ENCODE measurements at regions not wholly inside any gene's neighbourhood (a gene's known extent, or its start where the extent isn't known, plus 50 kb on each side); places are given as distances from the start of the nearest gene placed in this dataset.

GRCh38 chr16:66161942-66162341 is 204.5 kb upstream of the CDH5 start:
- no peak for TF ChIP-seq CTCF (IDR thresholded peaks at IDR 0.05; ENCODE audit: extremely low read depth, missing control alignments)
- no peak for DNase-seq (ENCODE audit: low spot score)

- DNase-seq (ENCODE audit: low spot score): no peak
- no peak for TF ChIP-seq CTCF (IDR thresholded peaks at IDR 0.05; ENCODE audit: extremely low read depth, missing control alignments)
Observed at GRCh38 chr16:66161269-66161668, 205.2 kb upstream of the CDH5 start.

- DNase-seq (ENCODE audit: low spot score): no peak
- no peak for TF ChIP-seq CTCF (IDR thresholded peaks at IDR 0.05; ENCODE audit: extremely low read depth, missing control alignments)
Observed at GRCh38 chr16:66159987-66160386, 206.5 kb upstream of the CDH5 start.

- DNase-seq (ENCODE audit: low spot score): no peak
- no peak for TF ChIP-seq CTCF (IDR thresholded peaks at IDR 0.05; ENCODE audit: extremely low read depth, missing control alignments)
Observed at GRCh38 chr16:66156538-66156937, 210.0 kb upstream of the CDH5 start.

GRCh38 chr16:66155933-66156332 is 210.6 kb upstream of the CDH5 start:
- no peak for TF ChIP-seq CTCF (IDR thresholded peaks at IDR 0.05; ENCODE audit: extremely low read depth, missing control alignments)
- no peak for DNase-seq (ENCODE audit: low spot score)

GRCh38 chr16:66154801-66155200 is 211.7 kb upstream of the CDH5 start:
- no peak for DNase-seq (ENCODE audit: low spot score)

GRCh38 chr16:66152823-66153393 is 213.6 kb upstream of the CDH5 start:
- TF ChIP-seq CTCF (IDR thresholded peaks at IDR 0.05; ENCODE audit: extremely low read depth, missing control alignments): no peak
- DNase-seq (ENCODE audit: low spot score): no peak

More at GRCh38 chr16:66154801-66155200, 211.7 kb upstream of the CDH5 start:
- TF ChIP-seq CTCF (IDR thresholded peaks at IDR 0.05; ENCODE audit: extremely low read depth, missing control alignments): no peak
